ENCODE measurements at regions not wholly inside any gene's neighbourhood (a gene's known extent, or its start where the extent isn't known, plus 50 kb on each side); places are given as distances from the start of the nearest gene placed in this dataset.
A peak's percentile ranks its signal among the peaks of the same experiment; 100 is the strongest.
"Not testable (repeated sequence)": the region's sequence is repeated elsewhere in the genome, so short reads cannot be mapped to it uniquely, and the experiment has no call there.

DNA sequence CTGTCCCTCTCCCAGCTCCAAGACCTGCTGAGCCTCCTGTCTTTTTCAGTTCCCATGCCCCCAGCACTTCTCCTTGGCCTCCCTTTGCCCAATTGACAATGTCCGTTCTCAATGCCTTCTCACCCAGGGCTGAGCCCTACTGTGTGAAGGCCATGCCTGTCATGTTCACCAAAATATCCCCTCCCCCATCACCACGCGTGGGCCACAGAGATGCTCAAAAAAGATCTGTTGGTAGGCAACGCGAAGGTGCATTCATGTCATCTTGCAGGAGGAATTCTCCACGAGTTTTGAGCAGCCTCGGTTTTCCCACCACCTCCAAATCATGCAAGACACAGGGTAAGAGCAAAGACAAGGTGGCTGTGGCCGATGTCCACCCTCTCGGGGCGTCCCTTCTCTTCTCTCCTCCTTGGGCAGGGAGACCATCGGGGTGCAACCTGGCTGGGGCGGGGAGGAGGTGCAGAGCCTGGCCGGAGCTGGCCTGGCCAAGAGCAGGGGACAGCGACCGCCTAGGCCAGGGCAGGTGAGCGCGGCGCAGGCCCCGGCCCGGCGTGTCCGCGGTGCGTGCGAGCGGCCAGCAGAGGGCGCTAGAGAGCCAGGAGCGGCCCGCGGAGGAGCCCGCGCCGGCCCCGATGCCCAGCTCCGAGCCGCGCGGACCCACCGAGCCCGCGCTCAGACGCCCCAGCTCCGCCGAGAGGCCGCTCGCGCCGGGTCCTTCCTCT is 56.3 kb upstream of the KRTAP5-11 start:
- H3K36me3 ChIP-seq (ENCODE audit: control insufficient read depth in 3 of 3, insufficient read depth in 2 of 3, low read depth in 1 of 3, low read length in 3 of 3); H3K27ac ChIP-seq (ENCODE audit: low read depth in 1 of 3, low read length in 2 of 3); H3K9me3 ChIP-seq (ENCODE audit: control insufficient read depth in 2 of 2, insufficient read depth in 1 of 2, low read depth in 1 of 2, low read length in 1 of 2); FAIRE-seq; H3K4me1 ChIP-seq (ENCODE audit: control insufficient read depth in 3 of 3, insufficient read depth in 2 of 3, low read depth in 1 of 3, low read length in 2 of 3); H3K27me3 ChIP-seq (ENCODE audit: control insufficient read depth in 3 of 3, insufficient read depth in 3 of 3, low read length in 3 of 3): not testable (repeated sequence)
- WGBS, 3 donors: 12 to 29% (median 16%) methylated on average over 17 to 45 of the region's 48 CpGs
- peak overlapping the region in 2 of 3 donors; percentile 54 to 70 for H3K4me3 ChIP-seq (ENCODE audit: low read depth in 1 of 3, low read length in 3 of 3)
- DNase-seq: peak; percentile 48 to 82

DNA sequence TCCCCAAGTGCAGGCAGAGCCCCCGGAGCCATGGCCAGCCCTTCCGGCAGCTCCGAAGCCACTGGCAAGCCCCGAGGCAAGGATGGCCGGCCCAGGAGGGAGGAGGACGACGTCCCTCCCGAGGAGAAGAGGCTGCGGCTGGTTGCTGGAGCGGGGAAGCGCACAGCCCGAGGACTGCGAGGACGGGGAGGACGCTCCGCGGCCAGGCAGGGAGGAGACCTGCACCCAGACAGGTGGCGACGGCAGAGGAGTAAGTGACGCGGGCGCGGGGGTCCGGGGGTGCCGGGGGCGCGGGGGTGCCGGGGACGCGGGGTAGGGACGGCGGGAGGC is 56.8 kb upstream of the KRTAP5-11 start:
- H3K4me3 ChIP-seq (ENCODE audit: low read depth in 1 of 3, low read length in 3 of 3): peak overlapping the region in 2 of 3 donors; percentile 54 to 70
- DNase-seq: peak; percentile 12 to 62
- H3K36me3 ChIP-seq (ENCODE audit: control insufficient read depth in 3 of 3, insufficient read depth in 2 of 3, low read depth in 1 of 3, low read length in 3 of 3); H3K27me3 ChIP-seq (ENCODE audit: control insufficient read depth in 3 of 3, insufficient read depth in 3 of 3, low read length in 3 of 3); FAIRE-seq; H3K27ac ChIP-seq (ENCODE audit: low read depth in 1 of 3, low read length in 2 of 3); H3K9me3 ChIP-seq (ENCODE audit: control insufficient read depth in 2 of 2, insufficient read depth in 1 of 2, low read depth in 1 of 2, low read length in 1 of 2); H3K4me1 ChIP-seq (ENCODE audit: control insufficient read depth in 3 of 3, insufficient read depth in 2 of 3, low read depth in 1 of 3, low read length in 2 of 3): not testable (repeated sequence)
- WGBS, 3 donors: 1 to 3% (median 1%) methylated on average over 14 to 32 of the region's 32 CpGs

DNA sequence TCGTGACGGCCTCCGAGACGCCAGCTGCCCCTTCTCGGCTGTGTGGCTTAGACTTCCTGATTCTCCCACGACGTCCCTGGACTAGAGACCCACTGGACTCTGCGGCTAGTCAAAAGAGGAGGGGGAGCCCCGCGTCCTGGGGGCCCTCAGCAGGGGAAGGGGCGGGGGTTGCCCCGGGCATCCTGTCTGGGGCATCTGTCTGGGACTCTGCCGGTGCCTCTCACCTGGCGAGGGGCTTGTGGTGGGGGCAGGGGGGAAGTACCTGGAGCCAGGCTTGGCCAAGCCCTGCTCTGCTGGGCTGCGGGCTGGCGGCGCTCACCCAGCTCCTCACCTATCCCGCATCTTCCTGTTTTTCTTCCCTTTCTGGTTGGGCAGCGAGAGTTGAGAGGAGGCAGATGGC is 57.2 kb upstream of the KRTAP5-11 start:
- peak overlapping the region in 2 of 3 donors; percentile 54 to 70 for H3K4me3 ChIP-seq (ENCODE audit: low read depth in 1 of 3, low read length in 3 of 3)
- 5 to 13% (median 9%) methylated on average over 6 to 13 of the region's 19 CpGs for WGBS, 3 donors
- not testable (repeated sequence) for H3K9me3 ChIP-seq (ENCODE audit: control insufficient read depth in 2 of 2, insufficient read depth in 1 of 2, low read depth in 1 of 2, low read length in 1 of 2); H3K4me1 ChIP-seq (ENCODE audit: control insufficient read depth in 3 of 3, insufficient read depth in 2 of 3, low read depth in 1 of 3, low read length in 2 of 3); H3K27me3 ChIP-seq (ENCODE audit: control insufficient read depth in 3 of 3, insufficient read depth in 3 of 3, low read length in 3 of 3); H3K36me3 ChIP-seq (ENCODE audit: control insufficient read depth in 3 of 3, insufficient read depth in 2 of 3, low read depth in 1 of 3, low read length in 3 of 3); FAIRE-seq
- H3K27ac ChIP-seq (ENCODE audit: low read depth in 1 of 3, low read length in 2 of 3): peak overlapping the region in 1 of 3 donors; percentile 45
- peak; percentile 4 to 21 for DNase-seq

DNA sequence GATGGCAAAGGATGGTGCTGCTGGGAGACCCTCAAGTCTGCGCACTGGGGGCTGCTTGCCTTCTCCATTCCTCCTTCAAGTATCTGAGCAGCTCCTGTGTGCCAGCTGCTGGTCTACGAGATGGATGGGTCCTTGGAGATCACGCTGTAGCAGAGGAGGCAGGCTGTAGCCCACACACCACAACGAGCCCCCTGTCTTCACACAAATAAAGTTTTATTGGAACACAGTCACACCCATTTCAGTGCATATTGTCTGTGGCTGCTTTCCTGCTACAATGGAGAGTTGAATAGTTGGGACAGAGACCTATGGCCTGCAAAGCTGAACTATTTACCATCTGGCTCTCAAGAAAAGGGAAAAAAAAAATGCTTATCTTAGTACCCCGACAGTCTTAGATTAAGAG is 64.4 kb upstream of the KRTAP5-11 start:
- H3K27me3 ChIP-seq (ENCODE audit: control insufficient read depth in 3 of 3, insufficient read depth in 3 of 3, low read length in 3 of 3): not testable (repeated sequence)

DNA sequence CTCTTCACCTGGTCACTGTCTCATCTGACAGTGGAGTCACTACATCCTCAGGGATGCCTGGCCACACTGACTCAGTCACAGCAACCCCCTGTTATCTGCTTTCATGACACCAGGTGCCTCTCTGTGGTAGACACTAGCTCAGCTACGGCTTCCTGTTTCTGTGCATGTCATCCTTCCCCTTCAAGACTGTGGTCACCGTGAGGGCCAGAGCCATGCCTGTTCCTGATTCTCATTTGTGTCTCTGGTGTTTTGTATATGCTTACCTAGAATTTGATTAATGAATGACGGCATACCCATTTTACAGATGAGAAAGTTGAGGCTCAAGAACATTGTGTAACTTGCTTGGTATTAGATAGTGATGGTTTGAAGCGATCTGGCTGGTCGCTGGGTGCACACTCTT is 70.3 kb upstream of the KRTAP5-11 start:
- H3K9me3 ChIP-seq (ENCODE audit: control insufficient read depth in 2 of 2, insufficient read depth in 1 of 2, low read depth in 1 of 2, low read length in 1 of 2); H3K27ac ChIP-seq (ENCODE audit: low read depth in 1 of 3, low read length in 2 of 3); H3K4me3 ChIP-seq (ENCODE audit: low read depth in 1 of 3, low read length in 3 of 3); H3K36me3 ChIP-seq (ENCODE audit: control insufficient read depth in 3 of 3, insufficient read depth in 2 of 3, low read depth in 1 of 3, low read length in 3 of 3); DNase-seq; FAIRE-seq; H3K27me3 ChIP-seq (ENCODE audit: control insufficient read depth in 3 of 3, insufficient read depth in 3 of 3, low read length in 3 of 3); H3K4me1 ChIP-seq (ENCODE audit: control insufficient read depth in 3 of 3, insufficient read depth in 2 of 3, low read depth in 1 of 3, low read length in 2 of 3): not testable (repeated sequence)
- 82 to 87% (median 82%) methylated on average over 5 of the region's 5 CpGs for WGBS, 3 donors

More for the DNA sequence above, 64.4 kb upstream of the KRTAP5-11 start:
- not testable (repeated sequence) for FAIRE-seq; H3K9me3 ChIP-seq (ENCODE audit: control insufficient read depth in 2 of 2, insufficient read depth in 1 of 2, low read depth in 1 of 2, low read length in 1 of 2); H3K36me3 ChIP-seq (ENCODE audit: control insufficient read depth in 3 of 3, insufficient read depth in 2 of 3, low read depth in 1 of 3, low read length in 3 of 3); H3K4me3 ChIP-seq (ENCODE audit: low read depth in 1 of 3, low read length in 3 of 3)
- 51 to 73% (median 55%) methylated on average over 5 of the region's 5 CpGs for WGBS, 3 donors
- peak overlapping the region in 1 of 3 donors; percentile 58 for H3K27ac ChIP-seq (ENCODE audit: low read depth in 1 of 3, low read length in 2 of 3)
- DNase-seq: peak in 1 of 2 donors; percentile 10
- H3K4me1 ChIP-seq (ENCODE audit: control insufficient read depth in 3 of 3, insufficient read depth in 2 of 3, low read depth in 1 of 3, low read length in 2 of 3): peaks cover 0 to 15% (median 0%) of the 10 kb centered on the region in 3 donors

DNA sequence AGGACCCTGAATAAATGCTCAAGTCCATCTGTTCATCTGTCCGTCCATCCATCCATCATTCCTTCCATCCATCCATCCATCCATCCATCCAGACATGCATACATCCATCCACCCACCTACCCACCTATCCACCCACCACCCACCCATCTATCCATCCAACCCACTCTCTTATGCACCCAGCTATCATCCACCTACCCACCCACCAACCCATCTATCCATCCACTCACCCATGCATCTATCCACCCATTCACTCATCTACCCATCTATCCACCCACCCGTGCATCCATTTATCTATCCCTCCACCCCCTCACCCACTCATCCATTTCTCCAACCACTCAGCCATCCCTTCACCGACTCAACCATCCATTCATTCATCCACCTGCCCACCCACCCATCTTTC is 71.7 kb upstream of the KRTAP5-11 start:
- DNase-seq; FAIRE-seq; H3K9me3 ChIP-seq (ENCODE audit: control insufficient read depth in 2 of 2, insufficient read depth in 1 of 2, low read depth in 1 of 2, low read length in 1 of 2); H3K36me3 ChIP-seq (ENCODE audit: control insufficient read depth in 3 of 3, insufficient read depth in 2 of 3, low read depth in 1 of 3, low read length in 3 of 3); H3K4me3 ChIP-seq (ENCODE audit: low read depth in 1 of 3, low read length in 3 of 3); H3K27me3 ChIP-seq (ENCODE audit: control insufficient read depth in 3 of 3, insufficient read depth in 3 of 3, low read length in 3 of 3); H3K27ac ChIP-seq (ENCODE audit: low read depth in 1 of 3, low read length in 2 of 3); H3K4me1 ChIP-seq (ENCODE audit: control insufficient read depth in 3 of 3, insufficient read depth in 2 of 3, low read depth in 1 of 3, low read length in 2 of 3): not testable (repeated sequence)
- 88 to 94% (median 89%) methylated on average over 3 of the region's 3 CpGs for WGBS, 3 donors

DNA sequence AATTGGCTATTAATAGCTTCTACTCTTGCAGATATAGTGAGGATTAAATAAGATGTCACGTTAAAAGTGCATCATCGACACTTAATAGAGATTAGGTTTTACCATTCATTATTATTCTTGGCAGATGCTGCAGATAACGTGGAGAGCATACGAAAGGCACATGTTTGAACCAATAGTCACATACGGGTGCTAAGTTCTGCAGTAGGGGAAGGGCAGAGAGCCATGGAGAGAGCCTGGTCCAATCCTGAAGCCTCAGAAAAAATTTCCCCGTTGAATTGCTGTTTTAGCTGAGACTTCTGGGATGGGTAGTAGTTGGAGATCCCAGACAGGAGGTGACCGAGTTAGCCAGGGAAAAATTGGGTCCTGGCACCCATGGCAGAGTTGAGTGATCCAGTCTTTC is 72.4 kb upstream of the KRTAP5-11 start:
- not testable (repeated sequence) for H3K4me1 ChIP-seq (ENCODE audit: control insufficient read depth in 3 of 3, insufficient read depth in 2 of 3, low read depth in 1 of 3, low read length in 2 of 3); FAIRE-seq; H3K36me3 ChIP-seq (ENCODE audit: control insufficient read depth in 3 of 3, insufficient read depth in 2 of 3, low read depth in 1 of 3, low read length in 3 of 3); DNase-seq; H3K9me3 ChIP-seq (ENCODE audit: control insufficient read depth in 2 of 2, insufficient read depth in 1 of 2, low read depth in 1 of 2, low read length in 1 of 2); H3K27ac ChIP-seq (ENCODE audit: low read depth in 1 of 3, low read length in 2 of 3); H3K4me3 ChIP-seq (ENCODE audit: low read depth in 1 of 3, low read length in 3 of 3); H3K27me3 ChIP-seq (ENCODE audit: control insufficient read depth in 3 of 3, insufficient read depth in 3 of 3, low read length in 3 of 3)
- WGBS, 3 donors: 75 to 83% (median 81%) methylated on average over 7 of the region's 7 CpGs

DNA sequence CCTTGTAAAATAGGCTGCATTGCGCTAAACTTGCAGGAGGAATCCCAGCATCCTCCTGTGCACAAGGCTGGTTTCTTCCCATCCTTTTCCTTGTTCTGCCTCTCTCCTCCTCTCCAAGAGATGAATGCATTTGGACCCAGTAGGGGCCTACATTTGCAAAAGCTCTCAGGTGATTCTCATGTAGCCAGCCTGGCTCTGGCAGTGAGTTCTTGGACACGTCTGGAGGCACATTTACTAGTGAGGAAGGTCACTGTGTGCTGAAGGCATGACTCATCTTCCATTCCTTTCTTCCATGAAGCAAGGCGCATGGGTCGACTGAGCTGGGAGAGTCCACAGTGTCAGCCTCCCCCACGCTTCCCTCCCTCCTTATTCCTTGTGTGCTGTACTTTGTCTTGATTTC is 73.8 kb upstream of the KRTAP5-11 start:
- H3K36me3 ChIP-seq (ENCODE audit: control insufficient read depth in 3 of 3, insufficient read depth in 2 of 3, low read depth in 1 of 3, low read length in 3 of 3); H3K4me1 ChIP-seq (ENCODE audit: control insufficient read depth in 3 of 3, insufficient read depth in 2 of 3, low read depth in 1 of 3, low read length in 2 of 3); FAIRE-seq; H3K27ac ChIP-seq (ENCODE audit: low read depth in 1 of 3, low read length in 2 of 3); H3K27me3 ChIP-seq (ENCODE audit: control insufficient read depth in 3 of 3, insufficient read depth in 3 of 3, low read length in 3 of 3); H3K9me3 ChIP-seq (ENCODE audit: control insufficient read depth in 2 of 2, insufficient read depth in 1 of 2, low read depth in 1 of 2, low read length in 1 of 2); H3K4me3 ChIP-seq (ENCODE audit: low read depth in 1 of 3, low read length in 3 of 3): not testable (repeated sequence)
- 48 to 61% (median 52%) methylated on average over 2 to 4 of the region's 5 CpGs for WGBS, 3 donors
- DNase-seq: peak; percentile 35 to 41

DNA sequence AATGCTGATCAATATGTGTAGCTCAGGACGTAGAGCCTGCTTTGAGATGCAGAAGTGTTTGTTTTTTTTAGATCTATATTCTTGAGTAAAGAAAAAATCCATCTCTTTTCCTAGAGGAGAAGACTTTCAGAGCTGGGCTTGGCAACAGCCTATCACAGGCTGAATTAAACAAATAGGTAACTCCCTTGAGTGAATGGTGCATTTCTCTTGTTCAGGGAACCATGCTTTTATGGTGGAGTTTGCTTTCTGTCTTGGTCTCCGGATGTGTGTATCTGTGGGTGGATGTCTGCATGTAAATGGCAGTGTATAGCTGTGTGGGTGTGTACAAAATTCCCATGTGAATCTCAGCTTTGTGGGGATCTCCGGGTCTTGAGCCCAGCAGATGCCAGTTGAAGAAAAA is 82.3 kb upstream of the KRTAP5-11 start:
- H3K4me1 ChIP-seq (ENCODE audit: control insufficient read depth in 3 of 3, insufficient read depth in 2 of 3, low read depth in 1 of 3, low read length in 2 of 3); H3K36me3 ChIP-seq (ENCODE audit: control insufficient read depth in 3 of 3, insufficient read depth in 2 of 3, low read depth in 1 of 3, low read length in 3 of 3); H3K9me3 ChIP-seq (ENCODE audit: control insufficient read depth in 2 of 2, insufficient read depth in 1 of 2, low read depth in 1 of 2, low read length in 1 of 2); H3K27ac ChIP-seq (ENCODE audit: low read depth in 1 of 3, low read length in 2 of 3); H3K4me3 ChIP-seq (ENCODE audit: low read depth in 1 of 3, low read length in 3 of 3); FAIRE-seq; H3K27me3 ChIP-seq (ENCODE audit: control insufficient read depth in 3 of 3, insufficient read depth in 3 of 3, low read length in 3 of 3); DNase-seq: not testable (repeated sequence)
- 50 to 64% (median 54%) methylated on average over 2 to 3 of the region's 3 CpGs for WGBS, 3 donors

Data from small intestine (tissue), 7 donors.